Activated T-cell treated with anti-CD3 and anti-CD28 coated beads, Interleukin-2, amount 50 U/mL, for 72 hours (primary cell): ENCODE measurements at regions not wholly inside any gene's neighbourhood (a gene's known extent, or its start where the extent isn't known, plus 50 kb on each side); places are given as distances from the start of the nearest gene placed in this dataset.

Source experiments
- ATAC-seq, 2 donors: fragments of 150-1000 bp; cut with Tn5 transposase; replicated peaks in 1 of 2; 2 replicates each; pipeline ENCODE4 v1.10.0; 2021; ENCODE audit warnings: moderate library complexity in 2 of 2, mild to moderate bottlenecking in 1 of 2
- DNase-seq, 2 donors: peaks; one replicate each; pipeline ENCODE4 v3.0.0; 2021 to 2022; ENCODE audit warnings: mixed read lengths in 1 of 2
- H3K27ac Mint-ChIP-seq: one replicate; pipeline ENCODE4 v1.8.0; 2022; ENCODE audit warnings: mild to moderate bottlenecking, moderate library complexity, mixed read lengths
- H3K27me3 Mint-ChIP-seq: one replicate; pipeline ENCODE4 v1.8.0; 2022; ENCODE audit warnings: low read depth, mixed read lengths
- H3K36me3 Mint-ChIP-seq, 2 donors: one replicate each; pipeline ENCODE4 v1.8.0; 2022; ENCODE audit warnings: mixed read lengths in 2 of 2, mild to moderate bottlenecking in 1 of 2; ENCODE audit not compliant: insufficient read depth in 2 of 2
- H3K4me1 Mint-ChIP-seq: one replicate; pipeline ENCODE4 v1.8.0; 2022; ENCODE audit warnings: low read depth, mixed read lengths
- H3K4me3 Mint-ChIP-seq, 2 donors: one replicate each; pipeline ENCODE4 v1.8.0; 2022; ENCODE audit warnings: mild to moderate bottlenecking in 2 of 2, mixed read lengths in 2 of 2, moderate library complexity in 2 of 2
- H3K9me3 Mint-ChIP-seq, 2 donors: one replicate each; pipeline ENCODE4 v1.8.0; 2022; ENCODE audit warnings: mixed read lengths in 2 of 2

- Mint-ChIP-seq H3K27me3 (peaks cover 7% of the 10 kb centered on the region), H3K4me1 (no peaks in the 10 kb centered on the region), H3K9me3 (no peaks in the 10 kb centered on the region), H3K4me3 (no peak overlapping the region), H3K36me3 (no peaks in the 10 kb centered on the region), H3K27ac (no peak overlapping the region)
- no peak for DNase-seq
- no peak for ATAC-seq
Measured at GRCh38 chr20:18974660-18975059, 161.1 kb downstream of the SCP2D1 start.

GRCh38 chr20:18977441-18977840 lies 163.9 kb downstream of the SCP2D1 start:
- Mint-ChIP-seq H3K9me3 (no peaks in the 10 kb centered on the region), H3K27me3 (peaks cover 7% of the 10 kb centered on the region), H3K27ac (no peak overlapping the region), H3K4me1 (no peaks in the 10 kb centered on the region), H3K36me3 (no peaks in the 10 kb centered on the region), H3K4me3 (no peak overlapping the region)
- no peak for DNase-seq
- no peak for ATAC-seq

- Mint-ChIP-seq H3K36me3 (no peaks in the 10 kb centered on the region), H3K27me3 (peaks cover 7% of the 10 kb centered on the region), H3K9me3 (no peaks in the 10 kb centered on the region), H3K4me3 (no peak overlapping the region), H3K4me1 (no peaks in the 10 kb centered on the region), H3K27ac (no peak overlapping the region)
- no peak for DNase-seq
- no peak for ATAC-seq
Measured at GRCh38 chr20:18978311-18978710, 164.7 kb downstream of the SCP2D1 start.

- Mint-ChIP-seq H3K27me3 (peaks cover 7% of the 10 kb centered on the region), H3K4me3 (no peak overlapping the region), H3K9me3 (no peaks in the 10 kb centered on the region), H3K27ac (no peak overlapping the region), H3K4me1 (no peaks in the 10 kb centered on the region), H3K36me3 (no peaks in the 10 kb centered on the region)
- ATAC-seq (no peak), DNase-seq (no peak)
Measured at GRCh38 chr20:18979132-18979531, 165.5 kb downstream of the SCP2D1 start.

- no peaks in the 10 kb centered on the region for H3K4me1 Mint-ChIP-seq
- no peak overlapping the region for H3K4me3 Mint-ChIP-seq
- H3K36me3 Mint-ChIP-seq, result no peaks in the 10 kb centered on the region
- H3K9me3 Mint-ChIP-seq, result no peaks in the 10 kb centered on the region
- H3K27ac Mint-ChIP-seq, result no peak overlapping the region
- ATAC-seq (no peak), DNase-seq (no peak)
- H3K27me3 Mint-ChIP-seq, result peaks cover 7% of the 10 kb centered on the region
Measured at GRCh38 chr20:18981962-18982539, 168.5 kb downstream of the SCP2D1 start.

- ATAC-seq, result no peak
- Mint-ChIP-seq H3K4me1 (no peaks in the 10 kb centered on the region), H3K27me3 (no peaks in the 10 kb centered on the region), H3K4me3 (no peak overlapping the region), H3K9me3 (no peaks in the 10 kb centered on the region), H3K36me3 (no peaks in the 10 kb centered on the region), H3K27ac (no peak overlapping the region)
- no peak for DNase-seq
Measured at GRCh38 chr20:18983796-18984195, 170.2 kb downstream of the SCP2D1 start.

GRCh38 chr20:18984238-18985200 lies 170.9 kb downstream of the SCP2D1 start:
- no peak for DNase-seq

GRCh38 chr20:18985551-18985950 lies 172.0 kb downstream of the SCP2D1 start:
- ATAC-seq, result no peak
- Mint-ChIP-seq H3K4me1 (no peaks in the 10 kb centered on the region), H3K36me3 (no peaks in the 10 kb centered on the region), H3K27ac (no peak overlapping the region), H3K9me3 (no peaks in the 10 kb centered on the region), H3K4me3 (no peak overlapping the region), H3K27me3 (no peaks in the 10 kb centered on the region)
- DNase-seq, result no peak

More at GRCh38 chr20:18984238-18985200, 170.9 kb downstream of the SCP2D1 start:
- H3K9me3 Mint-ChIP-seq, result no peaks in the 10 kb centered on the region
- H3K27ac Mint-ChIP-seq, result no peak overlapping the region
- H3K4me1 Mint-ChIP-seq, result no peaks in the 10 kb centered on the region
- ATAC-seq, result no peak
- H3K27me3 Mint-ChIP-seq, result no peaks in the 10 kb centered on the region
- H3K36me3 Mint-ChIP-seq, result no peaks in the 10 kb centered on the region
- no peak overlapping the region for H3K4me3 Mint-ChIP-seq

- Mint-ChIP-seq H3K4me3 (no peak overlapping the region), H3K36me3 (no peaks in the 10 kb centered on the region), H3K27ac (no peak overlapping the region), H3K4me1 (no peaks in the 10 kb centered on the region), H3K9me3 (no peaks in the 10 kb centered on the region), H3K27me3 (no peaks in the 10 kb centered on the region)
- DNase-seq (no peak), ATAC-seq (no peak)
Measured at GRCh38 chr20:18986146-18986830, 172.7 kb downstream of the SCP2D1 start.

GRCh38 chr20:18986895-18987580 lies 173.5 kb downstream of the SCP2D1 start:
- H3K4me3 Mint-ChIP-seq, result no peak overlapping the region
- no peaks in the 10 kb centered on the region for H3K4me1 Mint-ChIP-seq
- no peak for DNase-seq
- ATAC-seq, result no peak
- no peaks in the 10 kb centered on the region for H3K36me3 Mint-ChIP-seq
- H3K27me3 Mint-ChIP-seq, result no peaks in the 10 kb centered on the region
- no peaks in the 10 kb centered on the region for H3K9me3 Mint-ChIP-seq
- no peak overlapping the region for H3K27ac Mint-ChIP-seq

- Mint-ChIP-seq H3K36me3 (no peaks in the 10 kb centered on the region), H3K27ac (no peak overlapping the region), H3K9me3 (peaks cover 0 to 2% of the 10 kb centered on the region in 2 donors), H3K4me1 (no peaks in the 10 kb centered on the region), H3K27me3 (no peaks in the 10 kb centered on the region), H3K4me3 (no peak overlapping the region)
- no peak for ATAC-seq
- DNase-seq, result no peak
Measured at GRCh38 chr20:18987781-18988360, 174.3 kb downstream of the SCP2D1 start.

- H3K27ac Mint-ChIP-seq, result no peak overlapping the region
- no peak overlapping the region for H3K4me3 Mint-ChIP-seq
- no peak for DNase-seq
- no peak for ATAC-seq
- H3K27me3 Mint-ChIP-seq, result no peaks in the 10 kb centered on the region
- no peaks in the 10 kb centered on the region for H3K4me1 Mint-ChIP-seq
- no peaks in the 10 kb centered on the region for H3K36me3 Mint-ChIP-seq
- H3K9me3 Mint-ChIP-seq, result peaks cover 0 to 5% of the 10 kb centered on the region in 2 donors
Measured at GRCh38 chr20:18988701-18989100, 175.1 kb downstream of the SCP2D1 start.
